ENCODE measurements at regions not wholly inside any gene's neighbourhood (a gene's known extent, or its start where the extent isn't known, plus 50 kb on each side); places are given as distances from the start of the nearest gene placed in this dataset.

DNA sequence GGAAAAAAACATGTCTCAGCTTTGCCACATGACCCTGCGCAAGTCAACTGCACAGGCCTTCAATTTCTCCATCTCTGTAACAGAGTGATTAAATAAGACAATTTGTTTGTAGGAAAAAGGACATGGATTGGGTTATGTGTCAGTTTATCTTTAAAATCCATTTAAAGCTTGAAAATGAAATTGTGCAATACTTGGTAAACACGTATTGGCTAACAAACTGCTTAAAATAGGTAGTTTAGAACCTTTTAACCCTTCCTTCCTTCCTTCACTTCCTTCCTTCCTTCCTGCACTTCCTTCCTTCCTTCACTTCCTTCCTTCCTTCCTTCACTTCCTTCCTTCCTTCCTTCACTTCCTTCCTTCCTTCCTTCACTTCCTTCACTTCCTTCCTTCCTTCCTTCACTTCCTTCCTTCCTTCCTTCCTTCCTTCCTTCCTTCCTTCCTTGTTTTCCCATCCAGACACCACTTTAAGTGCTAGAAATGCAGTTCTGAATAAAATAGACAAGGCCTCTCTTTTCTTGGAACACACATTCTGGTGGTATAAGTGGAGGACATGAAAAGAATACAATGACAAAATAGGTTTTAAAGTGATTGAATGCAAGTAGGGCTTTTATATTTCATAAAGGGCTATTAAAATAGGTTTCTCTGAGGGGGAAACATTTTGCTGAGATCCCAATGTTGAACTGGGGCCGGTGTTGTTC lies 130.2 kb upstream of the TP63 start:
- DNase-seq (ENCODE audit: low read depth, low spot score), result no peak

DNA sequence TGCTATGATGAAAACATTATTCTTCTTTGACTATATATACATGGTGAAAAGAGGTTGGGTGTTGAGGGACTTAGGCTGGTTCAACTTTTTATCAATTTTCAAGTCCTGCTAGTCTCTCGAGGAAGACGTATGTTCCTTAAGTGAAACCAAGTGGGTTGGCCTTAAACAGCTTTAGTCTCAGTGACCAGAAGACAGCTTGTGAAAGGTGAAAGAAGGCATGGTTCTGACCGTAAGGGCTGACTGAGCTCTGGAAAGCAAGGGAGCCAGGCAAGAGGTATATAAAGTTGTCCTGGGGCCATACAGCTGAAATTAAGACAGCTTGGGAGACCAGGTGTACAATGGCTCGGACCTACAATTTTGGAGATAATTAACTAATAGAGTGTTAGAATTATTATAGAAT lies 128.9 kb upstream of the TP63 start:
- DNase-seq (ENCODE audit: low read depth, low spot score), result no peak

GRCh38 chr3:189502676-189503257 lies 128.4 kb upstream of the TP63 start:
- no peak for DNase-seq (ENCODE audit: low read depth, low spot score)

GRCh38 chr3:189507856-189508255 lies 123.3 kb upstream of the TP63 start:
- DNase-seq (ENCODE audit: low read depth, low spot score), result no peak

- DNase-seq (ENCODE audit: low read depth, low spot score), result no peak
These were observed 122.2 kb upstream of the TP63 start for GRCh38 chr3:189508784-189509501.

DNA sequence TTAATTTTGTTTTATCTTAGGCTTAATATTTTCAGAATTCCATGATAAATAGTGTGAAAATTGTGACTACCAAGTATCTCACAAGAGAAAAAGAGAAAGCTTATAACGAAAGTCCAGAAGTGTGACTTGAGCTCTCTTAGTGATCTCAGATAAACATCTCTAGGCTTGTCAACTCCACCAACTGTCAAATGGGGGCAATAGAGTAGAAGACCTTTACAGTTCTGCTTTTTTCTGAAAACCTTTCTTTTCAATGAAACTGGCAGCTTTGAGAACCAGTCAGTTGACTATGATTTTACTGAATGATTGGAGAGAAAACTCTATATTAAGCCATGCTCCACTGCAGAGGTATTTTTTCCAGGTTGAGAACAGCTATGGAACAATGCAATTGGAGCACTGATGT lies 119.2 kb upstream of the TP63 start:
- no peak for DNase-seq (ENCODE audit: low read depth, low spot score)

DNA sequence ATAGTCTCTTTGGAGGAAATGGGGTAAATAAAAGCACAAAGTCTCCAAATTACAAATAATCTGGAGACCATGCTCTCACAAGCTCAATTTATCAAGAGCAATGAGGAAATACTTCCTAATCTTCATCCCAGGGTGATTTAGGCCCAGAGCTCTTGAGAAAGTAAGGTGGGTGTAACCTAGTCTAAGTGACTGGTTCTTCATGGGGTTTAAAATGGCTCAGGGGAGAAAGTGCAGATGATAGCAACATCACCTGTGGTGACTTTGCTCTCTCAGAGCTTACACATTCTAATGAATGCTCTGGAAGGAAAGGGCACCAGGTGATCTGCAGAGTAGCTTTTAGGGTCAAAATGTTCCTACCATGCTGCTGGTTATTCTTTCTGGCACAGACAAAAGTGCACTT lies 118.4 kb upstream of the TP63 start:
- DNase-seq (ENCODE audit: low read depth, low spot score), result no peak

GRCh38 chr3:189513281-189514117 lies 117.7 kb upstream of the TP63 start:
- DNase-seq (ENCODE audit: low read depth, low spot score), result no peak

- no peak for DNase-seq (ENCODE audit: low read depth, low spot score)
These were observed 115.2 kb upstream of the TP63 start for GRCh38 chr3:189516039-189516438.

- DNase-seq (ENCODE audit: low read depth, low spot score), result no peak
These were observed 113.2 kb upstream of the TP63 start for GRCh38 chr3:189517981-189518380.

DNA sequence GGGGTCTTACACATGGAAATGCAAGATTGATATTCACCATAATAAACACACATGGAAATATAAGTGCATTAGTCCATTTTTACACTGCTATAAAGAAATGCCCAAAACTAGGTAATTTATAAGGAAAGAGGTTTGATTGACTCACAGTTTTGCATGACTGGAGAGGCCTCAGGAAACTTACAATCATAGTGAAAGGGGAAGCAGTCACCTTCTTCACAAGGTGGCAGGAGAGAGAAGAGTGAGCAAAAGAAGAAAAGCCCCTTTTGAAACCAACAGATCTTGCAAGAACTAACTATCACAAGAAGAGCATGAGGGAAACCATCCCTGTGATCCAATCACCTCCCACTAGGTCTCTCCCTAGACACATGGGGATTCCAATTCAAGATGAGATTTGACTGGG lies 111.7 kb upstream of the TP63 start:
- no peak for DNase-seq (ENCODE audit: low read depth, low spot score)

DNA sequence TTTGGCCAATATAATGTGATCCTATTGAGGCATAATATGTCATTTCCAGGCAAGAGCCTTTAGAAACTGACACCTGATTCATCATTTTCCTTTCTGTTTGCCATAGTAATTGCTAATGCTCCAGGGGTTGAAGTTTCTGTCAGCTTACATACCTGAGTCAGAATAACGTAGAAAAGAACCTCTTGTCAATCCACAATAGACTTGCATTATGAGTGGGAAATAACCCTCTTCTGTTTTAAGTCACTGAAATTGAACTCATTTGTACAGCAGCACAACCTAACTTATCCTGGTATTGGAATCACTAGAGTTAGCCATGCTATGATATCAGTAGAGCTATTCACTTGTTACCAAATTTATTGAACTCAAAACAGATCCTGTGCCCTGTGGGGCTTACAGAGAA lies 101.7 kb upstream of the TP63 start:
- DNase-seq (ENCODE audit: low read depth, low spot score), result no peak

GRCh38 chr3:189529889-189530471 lies 101.2 kb upstream of the TP63 start:
- DNase-seq (ENCODE audit: low read depth, low spot score), result no peak

GRCh38 chr3:189530822-189531221 lies 100.4 kb upstream of the TP63 start:
- no peak for DNase-seq (ENCODE audit: low read depth, low spot score)

DNA sequence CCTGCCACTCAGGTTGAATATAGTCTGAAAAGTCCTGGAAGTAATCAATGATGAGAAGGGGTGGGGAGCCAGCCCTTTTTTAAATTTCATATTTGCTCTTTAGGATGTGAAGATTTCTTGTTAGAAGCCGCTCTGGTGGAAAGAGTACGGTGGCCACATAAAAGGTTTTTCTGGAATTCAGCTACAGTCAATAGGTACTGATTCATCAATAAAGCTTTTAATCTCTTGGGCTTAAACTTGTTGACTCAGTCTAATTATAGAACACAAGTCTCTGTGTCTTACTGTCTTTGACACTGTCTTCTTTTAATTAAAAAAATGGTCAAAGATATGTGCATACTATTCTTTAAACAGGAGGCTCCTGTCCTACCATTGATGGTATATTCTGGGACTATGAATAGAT lies 99.9 kb upstream of the TP63 start:
- no peak for DNase-seq (ENCODE audit: low read depth, low spot score)

GRCh38 chr3:189534531-189534930 lies 96.7 kb upstream of the TP63 start:
- DNase-seq (ENCODE audit: low read depth, low spot score), result no peak

DNA sequence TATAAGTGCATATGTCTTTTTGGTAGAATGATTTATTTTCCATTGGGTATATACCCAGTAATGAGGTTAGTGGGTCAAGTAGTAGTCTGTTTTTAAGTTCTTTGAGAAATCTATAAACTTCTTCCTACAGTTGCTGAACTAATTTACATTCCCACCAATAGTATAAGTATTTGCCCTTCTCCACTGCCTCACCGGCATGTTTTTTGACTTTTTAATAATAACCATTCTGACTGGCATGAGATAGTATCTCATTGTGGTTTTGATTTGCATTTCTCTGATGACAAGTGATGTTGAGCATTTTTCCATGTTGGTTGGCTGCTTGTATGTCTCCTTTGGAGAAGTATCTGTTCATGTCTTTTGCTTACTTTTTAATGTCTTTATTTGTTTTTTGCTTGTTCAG lies 94.1 kb upstream of the TP63 start:
- DNase-seq (ENCODE audit: low read depth, low spot score), result no peak

DNA sequence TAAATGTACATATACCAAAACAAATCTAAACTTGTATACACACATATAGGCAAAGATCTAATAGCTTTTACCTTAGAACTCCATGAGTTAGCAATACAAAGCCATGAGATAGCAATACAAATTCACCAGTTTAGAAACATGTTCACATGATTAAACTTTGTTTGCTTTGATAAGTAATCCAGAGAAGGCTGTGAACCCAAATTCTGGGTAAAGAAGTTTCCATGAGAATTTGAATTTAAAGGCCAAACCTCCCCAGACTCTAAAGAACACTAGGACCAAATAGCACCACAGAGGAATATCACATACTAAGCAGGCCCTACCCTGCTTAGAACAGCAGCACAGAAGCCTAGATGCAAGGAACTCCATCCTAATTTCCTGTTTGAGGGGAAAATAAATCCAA lies 83.7 kb upstream of the TP63 start:
- no peak for DNase-seq (ENCODE audit: low read depth, low spot score)

- no peak for DNase-seq (ENCODE audit: low read depth, low spot score)
These were observed 83.1 kb upstream of the TP63 start for GRCh38 chr3:189548053-189548452.

GRCh38 chr3:189551007-189551406 lies 80.2 kb upstream of the TP63 start:
- DNase-seq (ENCODE audit: low read depth, low spot score), result no peak

DNA sequence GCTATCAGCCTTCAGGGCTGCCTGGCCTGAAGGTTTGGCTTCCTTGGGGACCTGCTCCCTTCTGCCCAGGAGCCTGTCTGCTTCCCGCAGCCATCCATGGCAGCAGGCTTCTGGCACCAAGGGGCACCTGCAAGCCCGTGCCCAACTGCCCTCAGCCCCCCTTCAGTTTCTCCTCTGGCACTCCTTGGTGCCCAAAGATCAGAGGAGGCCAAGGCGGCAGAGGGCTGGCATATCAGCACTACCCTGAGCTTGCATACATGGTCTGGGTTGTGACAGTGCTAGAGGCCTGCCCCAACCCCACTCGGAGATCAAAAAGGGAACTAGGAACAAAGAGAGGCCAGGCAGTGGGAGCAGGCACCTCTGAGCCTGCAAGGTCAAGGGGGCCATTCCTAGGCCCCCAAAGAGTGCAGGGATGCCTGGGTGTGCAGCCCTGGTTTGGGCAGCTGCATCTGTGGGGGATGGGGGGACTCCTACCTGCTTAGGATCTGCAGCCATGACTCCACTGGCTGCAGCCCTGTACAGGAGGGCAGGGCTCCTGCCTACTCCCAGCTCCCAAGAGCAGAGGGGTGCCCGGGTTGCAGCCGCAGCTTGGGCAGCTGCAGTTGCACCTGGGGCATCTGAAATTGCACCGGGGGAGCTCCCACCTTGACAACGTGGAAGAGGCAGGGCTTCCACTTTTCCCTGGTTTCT lies 76.2 kb upstream of the TP63 start:
- DNase-seq (ENCODE audit: low read depth, low spot score), result no peak

Measured in smooth muscle cell of the brain vasculature (primary cell).